Parathyroid adenoma (tissue), 2 donors: ENCODE measurements at regions not wholly inside any gene's neighbourhood (a gene's known extent, or its start where the extent isn't known, plus 50 kb on each side); places are given as distances from the start of the nearest gene placed in this dataset.

Experiments used
- H2AFZ ChIP-seq: fragments of 300-600 bp; sonication (generic); one replicate; pipeline ENCODE4 v1.7.0; 2017; ENCODE audit warnings: antibody characterized with exemption, mild to moderate bottlenecking
- H3K27ac ChIP-seq: fragments of 300-600 bp; sonication (generic); one replicate; pipeline ENCODE4 v1.7.0; 2017
- H3K27me3 ChIP-seq: fragments of 300-600 bp; sonication (generic); one replicate; pipeline ENCODE4 v1.7.0; 2017; ENCODE audit warnings: low read length; ENCODE audit not compliant: control insufficient read depth, insufficient read depth
- H3K36me3 ChIP-seq: fragments of 300-600 bp; sonication (generic); one replicate; pipeline ENCODE4 v1.7.0; 2017; ENCODE audit warnings: low read length; ENCODE audit not compliant: control insufficient read depth, insufficient read depth
- H3K4me1 ChIP-seq: fragments of 300-600 bp; sonication (generic); one replicate; pipeline ENCODE4 v1.7.0; 2017; ENCODE audit warnings: control low read depth
- H3K4me2 ChIP-seq: fragments of 300-600 bp; sonication (generic); one replicate; pipeline ENCODE4 v1.7.0; 2017; ENCODE audit warnings: low read length
- H3K4me3 ChIP-seq: fragments of 300-600 bp; sonication (generic); one replicate; pipeline ENCODE4 v1.7.0; 2017; ENCODE audit warnings: low read depth, low read length
- H3K79me2 ChIP-seq: fragments of 300-600 bp; sonication (generic); one replicate; pipeline ENCODE4 v1.7.0; 2017; ENCODE audit warnings: control low read depth
- H3K9ac ChIP-seq: fragments of 300-600 bp; sonication (generic); one replicate; pipeline ENCODE4 v1.7.0; 2017; ENCODE audit warnings: mild to moderate bottlenecking
- H3K9me3 ChIP-seq: fragments of 300-600 bp; sonication (generic); one replicate; pipeline ENCODE4 v1.7.0; 2017; ENCODE audit warnings: low read length; ENCODE audit not compliant: control insufficient read depth
- TF ChIP-seq, protein P1 (sequence below): fragments of 300-600 bp; sonication (generic); IDR thresholded peaks from one replicate; pipeline ENCODE4 v1.7.0; 2017; ENCODE audit warnings: antibody characterized with exemption, mild to moderate bottlenecking
- donor health status: primary hyperparathyroidism.

DNA sequence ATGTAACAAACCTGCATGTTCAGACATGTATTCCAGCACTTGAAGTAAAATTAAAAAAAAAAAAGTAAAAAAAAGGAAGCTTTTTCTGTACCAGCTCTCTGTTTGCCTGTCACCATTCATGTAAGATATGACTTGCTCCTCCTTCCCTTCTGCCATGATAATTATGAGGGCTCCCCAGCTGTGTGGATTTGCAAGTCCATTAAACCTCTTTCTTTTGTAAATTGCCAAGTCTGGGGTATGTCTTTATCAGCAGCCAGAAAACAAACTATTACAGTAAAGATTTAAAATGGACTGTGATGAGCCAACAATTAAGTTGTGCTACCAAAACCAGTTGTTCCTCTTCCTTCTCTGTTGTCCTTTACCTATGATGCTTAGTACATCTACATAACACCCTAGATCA is 619.6 kb downstream of the ARL4A start:
- no peak overlapping the region for H3K4me3 ChIP-seq
- no peaks in the 10 kb centered on the region for H3K27me3 ChIP-seq
- H3K79me2 ChIP-seq, result no peaks in the 10 kb centered on the region
- no peak overlapping the region for H3K27ac ChIP-seq
- no peak overlapping the region for H3K9ac ChIP-seq
- no peaks in the 10 kb centered on the region for H3K9me3 ChIP-seq
- TF ChIP-seq, protein P1, sequence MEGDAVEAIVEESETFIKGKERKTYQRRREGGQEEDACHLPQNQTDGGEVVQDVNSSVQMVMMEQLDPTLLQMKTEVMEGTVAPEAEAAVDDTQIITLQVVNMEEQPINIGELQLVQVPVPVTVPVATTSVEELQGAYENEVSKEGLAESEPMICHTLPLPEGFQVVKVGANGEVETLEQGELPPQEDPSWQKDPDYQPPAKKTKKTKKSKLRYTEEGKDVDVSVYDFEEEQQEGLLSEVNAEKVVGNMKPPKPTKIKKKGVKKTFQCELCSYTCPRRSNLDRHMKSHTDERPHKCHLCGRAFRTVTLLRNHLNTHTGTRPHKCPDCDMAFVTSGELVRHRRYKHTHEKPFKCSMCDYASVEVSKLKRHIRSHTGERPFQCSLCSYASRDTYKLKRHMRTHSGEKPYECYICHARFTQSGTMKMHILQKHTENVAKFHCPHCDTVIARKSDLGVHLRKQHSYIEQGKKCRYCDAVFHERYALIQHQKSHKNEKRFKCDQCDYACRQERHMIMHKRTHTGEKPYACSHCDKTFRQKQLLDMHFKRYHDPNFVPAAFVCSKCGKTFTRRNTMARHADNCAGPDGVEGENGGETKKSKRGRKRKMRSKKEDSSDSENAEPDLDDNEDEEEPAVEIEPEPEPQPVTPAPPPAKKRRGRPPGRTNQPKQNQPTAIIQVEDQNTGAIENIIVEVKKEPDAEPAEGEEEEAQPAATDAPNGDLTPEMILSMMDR, result no peak
- H3K4me2 ChIP-seq, result no peak overlapping the region
- H2AFZ ChIP-seq, result no peak overlapping the region
- H3K36me3 ChIP-seq, result no peaks in the 10 kb centered on the region
- H3K4me1 ChIP-seq, result no peaks in the 10 kb centered on the region

DNA sequence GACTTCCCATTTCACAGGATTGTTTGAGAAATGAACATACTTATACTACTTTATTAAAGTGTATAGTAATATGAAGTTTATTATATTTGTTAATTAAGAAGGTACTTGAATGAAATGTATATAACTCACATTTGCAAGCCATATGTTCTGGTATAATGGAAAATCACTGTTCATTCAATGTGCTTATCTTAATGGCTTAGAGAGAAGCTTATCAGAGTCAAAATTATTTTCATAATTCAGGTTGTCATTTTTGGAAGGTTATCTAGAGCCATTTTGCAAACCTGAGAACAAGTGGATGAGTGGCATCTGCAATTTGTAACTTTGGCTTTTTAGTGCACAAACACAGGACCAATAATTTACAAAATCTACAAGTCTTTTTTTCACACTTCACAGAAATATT is 621.0 kb downstream of the ARL4A start:
- H3K36me3 ChIP-seq, result no peaks in the 10 kb centered on the region
- no peak overlapping the region for H2AFZ ChIP-seq
- TF ChIP-seq, protein P1, result no peak
- H3K9me3 ChIP-seq, result no peaks in the 10 kb centered on the region
- no peak overlapping the region for H3K27ac ChIP-seq
- no peak overlapping the region for H3K4me2 ChIP-seq
- no peak overlapping the region for H3K4me3 ChIP-seq
- no peak overlapping the region for H3K9ac ChIP-seq
- no peaks in the 10 kb centered on the region for H3K4me1 ChIP-seq
- no peaks in the 10 kb centered on the region for H3K27me3 ChIP-seq
- H3K79me2 ChIP-seq, result no peaks in the 10 kb centered on the region

DNA sequence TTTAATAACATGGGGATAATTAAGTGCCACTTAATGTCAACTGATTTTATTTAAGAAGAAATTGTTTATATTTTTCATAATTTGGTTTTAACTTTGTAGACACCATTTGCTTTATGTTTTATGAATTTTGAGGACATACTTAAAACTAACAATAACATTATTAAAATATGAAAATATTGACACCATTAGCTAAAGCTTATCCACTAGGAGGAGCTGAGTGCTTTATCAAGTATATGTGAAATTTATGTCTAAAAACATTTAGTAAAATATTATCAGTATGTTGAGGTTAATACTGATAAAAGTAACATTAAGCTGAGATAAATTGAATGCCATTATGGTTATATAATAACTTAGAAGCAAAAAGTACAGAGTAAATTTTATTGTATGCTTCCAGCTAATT is 622.1 kb downstream of the ARL4A start:
- no peak overlapping the region for H3K4me3 ChIP-seq
- H2AFZ ChIP-seq, result no peak overlapping the region
- TF ChIP-seq, protein P1, result no peak
- no peak overlapping the region for H3K4me2 ChIP-seq
- no peaks in the 10 kb centered on the region for H3K36me3 ChIP-seq
- H3K27me3 ChIP-seq, result no peaks in the 10 kb centered on the region
- H3K79me2 ChIP-seq, result no peaks in the 10 kb centered on the region
- no peak overlapping the region for H3K27ac ChIP-seq
- no peaks in the 10 kb centered on the region for H3K9me3 ChIP-seq
- H3K9ac ChIP-seq, result no peak overlapping the region
- no peaks in the 10 kb centered on the region for H3K4me1 ChIP-seq

DNA sequence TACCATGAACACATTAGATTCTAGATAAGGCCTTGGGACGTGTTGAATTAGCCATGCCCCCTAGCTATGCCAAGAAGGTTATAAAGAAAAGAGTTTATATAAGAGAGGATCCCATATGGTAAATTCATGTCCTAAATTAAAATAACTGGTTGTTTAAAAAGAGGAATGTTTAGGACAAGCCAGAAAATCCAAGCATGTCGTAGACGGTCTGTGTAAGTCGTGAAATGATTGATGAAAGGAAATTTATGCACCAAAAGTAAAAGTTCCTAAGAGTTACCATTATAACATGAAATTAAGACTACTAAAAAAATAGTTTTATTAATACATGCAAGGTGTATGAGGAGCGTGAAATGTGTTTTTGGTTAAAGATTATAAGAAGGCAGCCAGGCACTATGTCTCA is 624.9 kb downstream of the ARL4A start:
- Histone ChIP-seq H3K36me3 (no peaks in the 10 kb centered on the region), H3K4me2 (no peak overlapping the region), H3K27me3 (no peaks in the 10 kb centered on the region), H3K4me3 (no peak overlapping the region), H3K4me1 (no peaks in the 10 kb centered on the region), H3K9ac (no peak overlapping the region), H3K79me2 (no peaks in the 10 kb centered on the region), H3K27ac (no peak overlapping the region), H3K9me3 (no peaks in the 10 kb centered on the region), H2AFZ (no peak overlapping the region)
- TF ChIP-seq, protein P1, result no peak

DNA sequence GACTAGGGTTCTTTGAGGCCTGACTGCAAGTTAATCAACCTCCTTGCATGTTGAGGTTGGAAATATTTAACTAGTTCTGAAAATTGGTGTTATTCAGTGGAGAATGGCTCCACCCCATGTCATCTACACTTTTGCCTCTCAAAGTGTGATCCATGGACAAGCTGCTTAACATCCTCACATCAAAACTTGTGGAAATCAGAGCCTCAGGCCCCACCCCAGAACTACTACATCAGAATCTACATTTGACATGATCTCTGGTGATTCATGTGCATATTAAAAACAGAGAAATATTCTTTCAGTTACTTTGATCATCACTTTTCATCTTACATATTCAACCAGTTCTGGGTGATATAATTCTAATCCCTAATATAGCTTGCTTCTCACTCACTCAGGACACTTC is 632.9 kb downstream of the ARL4A start:
- Histone ChIP-seq H3K27ac (no peak overlapping the region), H3K36me3 (no peaks in the 10 kb centered on the region), H3K27me3 (no peaks in the 10 kb centered on the region), H3K79me2 (no peaks in the 10 kb centered on the region), H3K9me3 (no peaks in the 10 kb centered on the region), H3K4me1 (no peaks in the 10 kb centered on the region), H2AFZ (no peak overlapping the region), H3K4me2 (no peak overlapping the region), H3K4me3 (no peak overlapping the region), H3K9ac (no peak overlapping the region)
- TF ChIP-seq, protein P1, result no peak
